Omental fat pad (tissue), 3 donors: ENCODE measurements at regions not wholly inside any gene's neighbourhood (a gene's known extent, or its start where the extent isn't known, plus 50 kb on each side); places are given as distances from the start of the nearest gene placed in this dataset.

Source experiments
- ATAC-seq: fragments of 150-250 bp; one replicate; pipeline ENCODE4 v1.9.1; 2016; ENCODE audit warnings: mild to moderate bottlenecking, moderate library complexity; ENCODE audit not compliant: low FRiP score
- DNase-seq: peaks from one replicate; pipeline ENCODE4 v3.0.0-alpha.2; 2019; ENCODE audit warnings: low spot score
- CTCF ChIP-seq, 3 donors: fragments of 450-650 bp; IDR thresholded peaks; one replicate each; pipeline ENCODE4 v1.5.1; 2016 to 2017; ENCODE audit warnings: antibody characterized with exemption in 3 of 3, mild to moderate bottlenecking in 3 of 3, moderate library complexity in 2 of 3

- ATAC-seq, result no peak
- TF ChIP-seq CTCF (IDR thresholded peaks at IDR 0.05), result no peak
- no peak for DNase-seq
These were observed 134.4 kb upstream of the ROBO1 start for GRCh38 chr3:79902151-79902550.

- DNase-seq (no peak), ATAC-seq (no peak)
- TF ChIP-seq CTCF (IDR thresholded peaks at IDR 0.05), result no peak
These were observed 131.1 kb upstream of the ROBO1 start for GRCh38 chr3:79898907-79899306.

- TF ChIP-seq CTCF (IDR thresholded peaks at IDR 0.05), result no peak
- no peak for ATAC-seq
- no peak for DNase-seq
These were observed 128.3 kb upstream of the ROBO1 start for GRCh38 chr3:79896086-79896485.

DNA sequence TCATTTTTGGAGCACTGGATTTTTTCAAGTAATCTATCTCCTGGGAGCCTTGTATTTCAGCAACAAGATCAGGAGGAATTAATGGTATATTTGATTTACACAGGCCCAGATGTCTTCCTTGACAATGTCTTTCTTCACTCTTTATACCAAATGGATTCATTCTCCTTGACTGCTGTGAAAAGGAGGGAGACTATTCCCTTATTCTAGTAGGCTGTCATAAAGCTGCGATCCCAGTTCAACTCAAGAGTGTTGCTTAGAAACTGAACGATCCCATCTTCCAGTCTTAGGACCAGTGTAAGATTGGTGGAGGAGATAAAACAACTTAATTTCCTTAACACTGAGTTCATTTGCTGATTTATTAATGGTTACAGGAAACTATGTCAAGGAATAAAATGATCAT, 119.4 kb upstream of the ROBO1 start:
- no peak for TF ChIP-seq CTCF (IDR thresholded peaks at IDR 0.05)
- DNase-seq (no peak), ATAC-seq (no peak)

- peak; percentile 64 for ATAC-seq
These were observed 118.4 kb upstream of the ROBO1 start for GRCh38 chr3:79886204-79886603.

GRCh38 chr3:79885407-79885806, 117.6 kb upstream of the ROBO1 start:
- ATAC-seq (no peak), DNase-seq (no peak)
- TF ChIP-seq CTCF (IDR thresholded peaks at IDR 0.05), result no peak

More at GRCh38 chr3:79886204-79886603, 118.4 kb upstream of the ROBO1 start:
- no peak for TF ChIP-seq CTCF (IDR thresholded peaks at IDR 0.05)
- DNase-seq, result no peak

- no peak for ATAC-seq
- no peak for TF ChIP-seq CTCF (IDR thresholded peaks at IDR 0.05)
These were observed 116.6 kb upstream of the ROBO1 start for GRCh38 chr3:79884354-79884753.

More at GRCh38 chr3:79884354-79884753, 116.6 kb upstream of the ROBO1 start:
- DNase-seq, result no peak
